ENCODE measurements at regions not wholly inside any gene's neighbourhood (a gene's known extent, or its start where the extent isn't known, plus 50 kb on each side); places are given as distances from the start of the nearest gene placed in this dataset.
"Not testable (repeated sequence)": the region's sequence is repeated elsewhere in the genome, so short reads cannot be mapped to it uniquely, and the experiment has no call there.

DNA sequence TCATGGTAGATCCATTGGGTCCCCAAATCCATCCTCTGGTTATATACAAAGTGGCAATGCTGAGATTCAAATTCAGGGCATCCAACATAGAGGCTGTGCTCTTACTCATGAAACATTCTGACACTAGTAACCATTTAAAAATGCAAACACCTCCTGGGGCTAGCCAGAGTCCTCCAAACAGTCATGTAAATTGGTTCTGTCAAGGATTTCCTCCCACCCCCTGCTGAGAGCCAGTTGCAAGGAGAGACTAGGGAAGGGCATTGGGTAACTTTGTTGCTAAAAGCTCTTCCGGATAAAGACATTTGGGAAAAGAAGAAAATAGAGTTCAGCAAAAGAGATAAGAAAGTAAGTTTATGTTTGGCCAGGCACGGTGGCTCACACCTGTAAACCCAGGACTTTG is 58.3 kb downstream of the ART5 start:
- not testable (repeated sequence) for H3K9me3 ChIP-seq (ENCODE audit: insufficient read depth, low read length); H3K9ac ChIP-seq (ENCODE audit: insufficient read length, low read depth); H3K4me3 ChIP-seq (ENCODE audit: insufficient read length, low read depth); H3K4me1 ChIP-seq (ENCODE audit: insufficient read depth, insufficient read length); H3K36me3 ChIP-seq (ENCODE audit: insufficient read depth, insufficient read length, low read length)
- DNase-seq (ENCODE audit: low read depth, low spot score), result peak; percentile 93
- H3K27me3 ChIP-seq (ENCODE audit: insufficient read depth, insufficient read length), result peaks cover 23% of the 10 kb centered on the region

DNA sequence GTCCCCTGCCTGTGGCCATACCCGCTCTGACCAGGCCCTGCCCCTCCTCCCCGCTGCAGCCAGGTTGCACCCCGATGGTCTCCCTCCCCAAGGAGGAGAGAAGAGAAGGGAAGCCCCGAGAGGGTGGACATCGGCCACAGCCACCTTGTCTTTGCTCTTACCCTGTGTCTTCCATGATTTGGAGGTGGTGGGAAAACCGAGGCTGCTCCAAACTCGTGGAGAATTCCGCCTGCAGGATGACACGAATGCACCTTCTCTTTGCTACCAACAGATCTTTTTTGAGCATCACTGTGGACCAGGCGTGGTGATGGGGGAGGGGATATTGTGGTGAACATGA is 60.4 kb downstream of the ART5 start:
- H3K9ac ChIP-seq (ENCODE audit: insufficient read length, low read depth); H3K36me3 ChIP-seq (ENCODE audit: insufficient read depth, insufficient read length, low read length); H3K4me1 ChIP-seq (ENCODE audit: insufficient read depth, insufficient read length); H3K4me3 ChIP-seq (ENCODE audit: insufficient read length, low read depth); H3K9me3 ChIP-seq (ENCODE audit: insufficient read depth, low read length); DNase-seq (ENCODE audit: low read depth, low spot score): not testable (repeated sequence)
- H3K27me3 ChIP-seq (ENCODE audit: insufficient read depth, insufficient read length), result peaks cover 23% of the 10 kb centered on the region

DNA sequence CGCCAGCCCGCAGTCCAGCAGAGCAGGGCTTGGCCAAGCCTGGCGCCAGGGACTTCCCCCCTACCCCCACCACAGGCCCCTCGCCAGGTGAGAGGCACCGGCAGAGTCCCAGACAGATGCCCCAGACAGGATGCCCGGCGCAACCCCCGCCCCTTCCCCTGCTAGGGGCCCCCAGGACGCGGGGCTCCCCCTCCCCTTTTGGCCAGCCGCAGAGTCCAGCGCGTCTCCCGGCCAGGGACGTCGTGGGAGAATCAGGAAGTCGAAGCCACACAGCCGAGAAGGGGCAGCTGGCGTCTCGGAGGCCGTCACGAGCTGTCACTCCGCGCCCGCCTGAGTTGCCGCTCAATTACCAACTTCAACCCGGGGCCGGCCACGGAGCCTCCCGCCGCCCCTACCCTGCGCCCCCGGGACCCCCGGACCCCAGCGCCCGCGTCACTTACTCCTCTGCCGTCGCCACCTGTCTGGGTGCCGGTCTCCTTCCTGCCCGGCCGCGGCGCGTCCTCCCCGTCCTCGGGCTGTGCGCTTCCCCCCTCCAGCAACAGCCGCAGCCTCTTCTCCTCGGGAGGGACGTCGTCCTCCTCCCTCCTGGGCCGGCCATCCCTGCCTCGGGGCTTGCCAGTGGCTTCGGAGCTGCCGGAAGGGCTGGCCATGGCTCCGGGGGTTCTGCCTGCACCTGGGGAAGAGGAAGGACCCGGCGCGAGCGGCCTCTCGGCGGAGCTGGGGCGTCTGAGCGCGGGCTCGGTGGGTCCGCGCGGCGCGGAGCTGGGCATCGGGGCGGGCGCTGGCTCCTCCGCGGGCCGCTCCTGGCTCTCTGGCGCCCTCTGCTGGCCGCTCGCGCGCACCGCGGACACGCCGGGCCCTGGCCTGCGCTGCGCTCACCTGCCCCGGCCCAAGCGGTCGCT is 61.1 kb downstream of the ART5 start:
- Histone ChIP-seq H3K4me3 (ENCODE audit: insufficient read length, low read depth) (peak overlapping the region; percentile 30), H3K27me3 (ENCODE audit: insufficient read depth, insufficient read length) (peaks cover 23% of the 10 kb centered on the region), H3K9ac (ENCODE audit: insufficient read length, low read depth) (peak overlapping the region; percentile 32)
- DNase-seq (ENCODE audit: low read depth, low spot score), result peak; percentile 35
- not testable (repeated sequence) for H3K4me1 ChIP-seq (ENCODE audit: insufficient read depth, insufficient read length); H3K9me3 ChIP-seq (ENCODE audit: insufficient read depth, low read length); H3K36me3 ChIP-seq (ENCODE audit: insufficient read depth, insufficient read length, low read length)

DNA sequence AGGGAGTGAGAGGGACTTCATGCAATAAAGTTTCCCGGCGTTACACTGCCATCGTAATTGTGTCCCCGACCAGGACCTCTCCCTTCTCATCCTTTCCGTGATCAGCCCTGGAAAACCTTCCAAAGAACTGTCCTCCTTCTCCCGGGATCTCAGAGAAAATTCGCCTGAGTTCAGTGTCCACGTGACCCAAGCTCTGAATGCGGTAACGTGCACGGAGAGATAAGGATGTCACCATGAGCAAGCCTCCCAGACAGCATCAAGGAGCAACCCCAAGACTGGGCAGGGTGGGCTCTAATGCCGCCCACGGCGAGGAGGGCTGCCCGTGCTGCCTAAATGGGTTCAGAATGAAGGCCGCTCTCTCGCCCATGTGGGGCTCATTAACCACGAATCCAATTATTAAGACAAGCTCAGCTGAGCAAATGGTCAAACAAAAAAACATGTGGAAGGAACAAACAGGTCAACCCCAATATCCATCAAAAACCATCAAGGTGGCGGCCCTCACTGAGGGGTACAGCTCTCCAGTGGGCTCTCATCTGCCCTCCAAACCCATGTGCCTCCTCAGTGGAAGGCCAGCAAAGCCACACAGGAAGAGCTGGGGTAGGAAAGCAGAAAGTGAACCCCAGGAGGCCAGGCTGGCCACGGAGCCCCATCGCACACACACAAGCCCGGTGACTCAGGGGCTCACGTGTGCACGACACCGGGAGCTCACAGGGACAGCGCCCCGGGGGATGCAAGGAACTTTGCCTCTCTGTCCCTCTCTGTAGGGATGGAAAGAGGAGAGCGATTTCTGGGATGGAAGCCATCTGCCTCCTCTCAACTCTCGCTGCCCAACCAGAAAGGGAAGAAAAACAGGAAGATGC is 62.0 kb downstream of the ART5 start:
- H3K27me3 ChIP-seq (ENCODE audit: insufficient read depth, insufficient read length), result peaks cover 23% of the 10 kb centered on the region
- not testable (repeated sequence) for DNase-seq (ENCODE audit: low read depth, low spot score); H3K9me3 ChIP-seq (ENCODE audit: insufficient read depth, low read length); H3K36me3 ChIP-seq (ENCODE audit: insufficient read depth, insufficient read length, low read length); H3K9ac ChIP-seq (ENCODE audit: insufficient read length, low read depth); H3K4me1 ChIP-seq (ENCODE audit: insufficient read depth, insufficient read length)
- H3K4me3 ChIP-seq (ENCODE audit: insufficient read length, low read depth), result peak overlapping the region; percentile 28

DNA sequence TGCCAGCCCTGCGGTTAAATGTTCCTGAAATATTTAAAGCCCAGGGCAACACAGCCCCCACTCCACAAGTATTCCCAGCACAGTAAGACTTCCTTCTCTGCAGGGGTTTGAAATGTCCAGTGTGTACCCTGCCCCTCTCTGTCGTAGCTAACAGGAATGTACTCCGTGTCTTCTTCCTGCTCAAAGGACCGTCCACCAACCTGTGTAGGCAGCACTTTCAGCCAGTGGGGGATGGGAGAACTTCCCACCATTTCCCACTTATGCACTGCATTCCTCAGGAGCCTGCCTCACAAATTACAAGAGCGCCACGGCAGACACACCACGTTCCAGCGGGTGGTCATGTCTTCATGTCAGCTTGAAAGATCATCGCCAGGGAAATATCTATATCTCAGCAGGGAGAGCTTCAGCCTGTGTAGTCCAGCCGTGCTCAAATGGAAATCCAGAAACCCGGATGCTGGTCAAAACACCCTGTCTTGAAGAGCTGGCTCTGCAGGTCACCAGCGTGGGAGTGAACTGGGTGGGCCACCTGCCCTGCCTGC is 65.7 kb downstream of the ART5 start:
- not testable (repeated sequence) for H3K4me1 ChIP-seq (ENCODE audit: insufficient read depth, insufficient read length); H3K27me3 ChIP-seq (ENCODE audit: insufficient read depth, insufficient read length); DNase-seq (ENCODE audit: low read depth, low spot score); H3K4me3 ChIP-seq (ENCODE audit: insufficient read length, low read depth); H3K9ac ChIP-seq (ENCODE audit: insufficient read length, low read depth); H3K9me3 ChIP-seq (ENCODE audit: insufficient read depth, low read length); H3K36me3 ChIP-seq (ENCODE audit: insufficient read depth, insufficient read length, low read length)

DNA sequence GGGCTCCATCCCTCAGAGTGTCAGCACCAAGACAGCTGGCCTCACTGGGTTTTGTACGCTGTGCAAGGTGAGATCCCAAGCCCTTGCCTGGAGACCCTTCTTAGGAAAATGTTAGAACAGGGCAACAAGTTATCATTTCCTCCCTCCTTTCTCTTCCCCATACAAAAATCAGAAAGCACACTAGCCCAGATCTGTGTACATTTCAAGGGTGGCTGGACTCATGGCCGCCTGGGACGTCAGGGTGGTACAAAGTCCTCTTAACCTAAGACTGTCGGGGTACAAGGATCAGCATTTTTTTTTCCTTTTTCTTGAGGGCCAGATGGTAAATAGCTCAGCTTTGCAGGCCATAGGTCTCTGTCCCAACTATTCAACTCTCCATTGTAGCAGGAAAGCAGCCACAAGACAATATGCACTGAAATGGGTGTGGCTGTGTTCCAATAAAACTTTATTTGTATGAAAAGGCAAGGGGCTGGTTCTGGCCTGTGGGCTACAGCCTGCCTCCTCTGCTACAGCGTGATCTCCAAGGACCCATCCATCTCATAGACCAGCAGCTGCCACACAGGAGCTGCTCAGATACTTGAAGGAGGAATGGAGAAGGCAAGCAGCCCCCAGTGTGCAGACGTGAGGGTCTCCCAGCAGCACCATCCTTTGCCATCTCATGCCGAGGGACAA is 68.7 kb downstream of the ART5 start:
- H3K9ac ChIP-seq (ENCODE audit: insufficient read length, low read depth); DNase-seq (ENCODE audit: low read depth, low spot score); H3K4me3 ChIP-seq (ENCODE audit: insufficient read length, low read depth); H3K36me3 ChIP-seq (ENCODE audit: insufficient read depth, insufficient read length, low read length); H3K4me1 ChIP-seq (ENCODE audit: insufficient read depth, insufficient read length); H3K27me3 ChIP-seq (ENCODE audit: insufficient read depth, insufficient read length); H3K9me3 ChIP-seq (ENCODE audit: insufficient read depth, low read length): not testable (repeated sequence)

DNA sequence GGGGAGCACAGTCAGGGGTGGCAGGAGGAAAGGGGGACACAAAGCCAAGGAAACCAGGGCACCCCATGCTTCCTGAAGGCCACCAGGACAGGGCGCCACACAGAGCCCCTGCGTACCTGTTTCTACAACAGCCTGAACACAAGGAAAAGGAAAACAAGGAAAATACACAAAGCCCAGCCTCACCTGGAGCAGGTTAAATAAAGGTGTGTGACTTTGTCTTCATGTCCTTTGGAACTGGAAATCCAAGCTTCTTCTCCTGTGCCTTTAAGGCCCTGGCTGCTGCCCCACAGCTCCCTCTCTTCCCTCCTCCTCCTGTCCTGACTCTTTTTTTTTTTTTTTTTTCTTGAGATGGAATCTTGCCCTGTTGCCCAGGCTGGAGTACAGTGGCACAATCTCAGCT is 70.0 kb downstream of the ART5 start:
- H3K9ac ChIP-seq (ENCODE audit: insufficient read length, low read depth); H3K4me3 ChIP-seq (ENCODE audit: insufficient read length, low read depth); H3K4me1 ChIP-seq (ENCODE audit: insufficient read depth, insufficient read length); H3K9me3 ChIP-seq (ENCODE audit: insufficient read depth, low read length); H3K36me3 ChIP-seq (ENCODE audit: insufficient read depth, insufficient read length, low read length); DNase-seq (ENCODE audit: low read depth, low spot score); H3K27me3 ChIP-seq (ENCODE audit: insufficient read depth, insufficient read length): not testable (repeated sequence)

DNA sequence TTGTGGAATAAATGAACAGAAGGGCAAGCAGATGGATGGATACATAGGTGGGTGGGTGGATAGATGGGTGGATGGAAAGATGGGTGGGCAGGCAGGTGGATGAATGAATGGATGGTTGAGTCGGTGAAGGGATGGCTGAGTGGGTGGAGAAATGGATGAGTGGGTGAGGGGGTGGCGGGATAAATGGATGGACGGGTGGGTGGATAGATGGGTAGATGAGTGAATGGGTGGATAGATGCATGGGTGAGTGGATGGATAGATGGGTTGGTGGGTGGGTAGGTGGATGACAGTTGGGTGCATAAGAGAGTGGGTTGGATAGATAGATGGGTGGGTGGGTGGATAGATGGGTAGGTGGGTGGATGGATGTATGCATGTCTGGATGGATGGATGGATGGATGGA is 76.0 kb downstream of the ART5 start:
- DNase-seq (ENCODE audit: low read depth, low spot score); H3K36me3 ChIP-seq (ENCODE audit: insufficient read depth, insufficient read length, low read length); H3K9ac ChIP-seq (ENCODE audit: insufficient read length, low read depth): not testable (repeated sequence)

DNA sequence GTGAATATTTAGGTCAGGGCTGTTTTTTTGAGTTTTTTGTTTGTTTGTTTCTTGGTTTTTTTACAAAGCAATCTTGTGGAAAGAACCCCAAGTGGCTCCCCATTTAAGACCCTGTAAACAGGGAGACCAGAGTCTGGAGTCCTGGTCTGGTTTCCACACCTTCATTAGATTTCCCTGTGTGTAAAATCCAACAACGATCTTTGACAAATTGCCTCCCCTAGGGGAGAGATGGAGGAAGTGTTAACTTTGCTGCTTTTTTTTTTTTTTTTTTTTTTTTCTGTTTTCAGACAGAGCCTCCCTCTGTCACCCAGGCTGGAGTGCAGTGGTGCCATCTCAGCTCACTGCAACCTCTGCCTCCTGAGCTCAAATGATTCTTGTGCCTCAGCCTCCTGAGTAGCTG is 77.4 kb downstream of the ART5 start:
- not testable (repeated sequence) for DNase-seq (ENCODE audit: low read depth, low spot score); H3K4me1 ChIP-seq (ENCODE audit: insufficient read depth, insufficient read length); H3K36me3 ChIP-seq (ENCODE audit: insufficient read depth, insufficient read length, low read length); H3K9ac ChIP-seq (ENCODE audit: insufficient read length, low read depth); H3K4me3 ChIP-seq (ENCODE audit: insufficient read length, low read depth); H3K9me3 ChIP-seq (ENCODE audit: insufficient read depth, low read length); H3K27me3 ChIP-seq (ENCODE audit: insufficient read depth, insufficient read length)

More for the DNA sequence above, 76.0 kb downstream of the ART5 start:
- H3K27me3 ChIP-seq (ENCODE audit: insufficient read depth, insufficient read length); H3K4me1 ChIP-seq (ENCODE audit: insufficient read depth, insufficient read length); H3K9me3 ChIP-seq (ENCODE audit: insufficient read depth, low read length); H3K4me3 ChIP-seq (ENCODE audit: insufficient read length, low read depth): not testable (repeated sequence)

DNA sequence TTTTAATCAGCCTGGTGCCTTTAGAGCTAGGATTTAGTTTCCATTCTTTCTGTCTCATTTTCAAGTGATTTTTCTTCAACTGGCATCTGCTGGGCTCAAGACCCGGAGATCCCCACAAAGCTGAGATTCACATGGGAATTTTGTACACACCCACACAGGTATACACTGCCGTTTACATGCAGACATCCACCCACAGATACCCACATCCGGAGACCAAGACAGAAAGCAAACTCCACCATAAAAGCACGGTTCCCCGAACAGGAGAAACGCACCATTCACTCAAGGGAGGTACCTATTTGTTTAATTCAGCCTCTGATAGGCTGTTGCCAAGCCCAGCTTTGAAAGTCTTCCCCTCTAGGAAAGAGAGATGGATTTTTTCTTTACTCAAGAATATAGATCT is 87.2 kb downstream of the ART5 start:
- DNase-seq (ENCODE audit: low read depth, low spot score); H3K9ac ChIP-seq (ENCODE audit: insufficient read length, low read depth); H3K4me1 ChIP-seq (ENCODE audit: insufficient read depth, insufficient read length); H3K4me3 ChIP-seq (ENCODE audit: insufficient read length, low read depth); H3K36me3 ChIP-seq (ENCODE audit: insufficient read depth, insufficient read length, low read length); H3K9me3 ChIP-seq (ENCODE audit: insufficient read depth, low read length); H3K27me3 ChIP-seq (ENCODE audit: insufficient read depth, insufficient read length): not testable (repeated sequence)

DNA sequence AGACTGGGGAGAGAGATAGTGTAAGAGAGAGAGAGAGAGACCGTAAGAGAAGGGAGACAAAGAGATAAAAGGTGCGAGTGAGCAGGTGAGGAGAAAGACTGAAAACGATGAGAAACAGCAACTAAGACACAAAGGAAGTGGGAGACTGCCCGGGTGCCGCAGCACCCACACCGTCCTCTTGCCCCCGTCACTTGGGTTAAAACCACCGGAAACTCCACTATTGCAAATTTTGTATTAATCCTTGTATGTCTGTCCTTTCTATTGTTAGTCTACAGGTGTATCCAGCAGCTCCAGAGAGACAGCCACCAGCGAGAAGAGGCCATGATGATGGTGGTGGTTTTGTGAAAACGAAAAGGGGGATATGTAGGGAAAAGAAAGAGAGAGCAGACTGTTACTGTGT is 96.8 kb downstream of the ART5 start:
- H3K36me3 ChIP-seq (ENCODE audit: insufficient read depth, insufficient read length, low read length); DNase-seq (ENCODE audit: low read depth, low spot score); H3K9me3 ChIP-seq (ENCODE audit: insufficient read depth, low read length); H3K27me3 ChIP-seq (ENCODE audit: insufficient read depth, insufficient read length); H3K4me1 ChIP-seq (ENCODE audit: insufficient read depth, insufficient read length); H3K4me3 ChIP-seq (ENCODE audit: insufficient read length, low read depth); H3K9ac ChIP-seq (ENCODE audit: insufficient read length, low read depth): not testable (repeated sequence)

Data from NT2/D1 (cell line).